K562 (cell line): ENCODE measurements at regions not wholly inside any gene's neighbourhood (a gene's known extent, or its start where the extent isn't known, plus 50 kb on each side); places are given as distances from the start of the nearest gene placed in this dataset.

Source experiments
- ATAC-seq: fragments of 200-7000 bp; cut with Tn5 transposase; 3 replicates; pipeline ENCODE4 v1.9.1; 2020; ENCODE audit warnings: moderate library complexity
- BruUV-seq: library from RNA; stranded (reverse); fragments of 400-500 nt; replicated peaks from 2 replicates; lab custom pipeline; 2021; lab: Mats Ljungman, UMichigan
- CTCF ChIA-PET: fragments of 300-600 bp; formaldehyde crosslinking; extraction: SDS; loops from one replicate; lab custom pipeline; 2021; ENCODE audit warnings: low intra/inter-chr PET ratio; lab: Yijun Ruan, JAX
- POLR2A ChIA-PET: fragments of 300-600, 350-650 bp; sonication (Branson Sonifier 250); formaldehyde crosslinking; extraction: SDS; loops from one replicate; lab custom pipeline; 2021; ENCODE audit warnings: antibody characterized with exemption, inconsistent platforms; lab: Yijun Ruan, JAX
- DNase-seq, 4 experiments: peaks; one replicate each; pipeline versions ENCODE4 v3.0.0 to v3.0.0-alpha.2; 2011 to 2018; ENCODE audit warnings: low spot score in 3 of 4, mixed read lengths in 3 of 4; ENCODE audit errors: extremely low read depth in 1 of 4
- FAIRE-seq: peaks from 2 replicates; lab custom pipeline; 2011; peaks lifted over from hg19 to GRCh38; lab: Jason Lieb, UNC
- H2AFZ ChIP-seq: 2 replicates; pipeline ENCODE4 v1.6.0; 2011; ENCODE audit warnings: low read depth, low read length, control low read depth, inconsistent platforms
- H3K27ac ChIP-seq: fragments of 200-600 bp; 3 replicates; pipeline ENCODE4 v1.8.0; 2011; ENCODE audit warnings: low read depth, mild to moderate bottlenecking, control low read depth, inconsistent platforms, low read length, moderate library complexity, mixed read lengths; ENCODE audit errors: extremely low read depth
- H3K27me3 ChIP-seq, 2 experiments: fragments of 300-600 bp in 1 of 2; 2 replicates in 1 of 2; 3 replicates in 1 of 2; pipeline versions ENCODE4 v1.6.0 to v1.8.0; 2011; ENCODE audit warnings: inconsistent platforms in 2 of 2, low read length in 2 of 2, mild to moderate bottlenecking in 1 of 2, mixed read lengths in 1 of 2, moderate library complexity in 1 of 2; ENCODE audit not compliant: control insufficient read depth in 2 of 2, insufficient read depth in 2 of 2
- H3K36me3 ChIP-seq: fragments of 300-600 bp; 3 replicates; pipeline ENCODE4 v1.8.0; 2011; ENCODE audit warnings: mild to moderate bottlenecking, low read length, inconsistent platforms; ENCODE audit not compliant: control insufficient read depth, insufficient read depth
- H3K4me1 ChIP-seq, 2 experiments: fragments of 200-600 bp in 1 of 2; replicated peaks in 1 of 2; 2 replicates in 1 of 2; 3 replicates in 1 of 2; pipeline versions ENCODE4 v1.5.1 to v1.8.0; 2011; ENCODE audit warnings: inconsistent platforms in 2 of 2, low read length in 2 of 2, mild to moderate bottlenecking in 1 of 2, mixed read lengths in 1 of 2, moderate library complexity in 1 of 2; ENCODE audit not compliant: control insufficient read depth in 2 of 2, insufficient read depth in 2 of 2
- H3K4me2 ChIP-seq: 2 replicates; pipeline ENCODE4 v1.6.1; 2011; ENCODE audit warnings: low read length, control low read depth, inconsistent platforms, mixed read lengths; ENCODE audit not compliant: insufficient read depth
- H3K4me3 ChIP-seq: fragments of 200-600 bp; sonication (generic), shearing (Covaris generic); 2 replicates; pipeline ENCODE4 v1.5.1; 2016; ENCODE audit warnings: control low read depth, inconsistent platforms
- H3K79me2 ChIP-seq: fragments of 200-600 bp; 3 replicates; pipeline ENCODE4 v1.8.0; 2011; ENCODE audit warnings: low read length, inconsistent platforms; ENCODE audit not compliant: control insufficient read depth, insufficient read depth
- H3K9ac ChIP-seq, 2 experiments: 2 replicates each; pipeline versions ENCODE4 v1.6.0 to v1.6.1; 2011; ENCODE audit warnings: low read depth in 2 of 2, low read length in 2 of 2, control low read depth in 1 of 2, inconsistent platforms in 1 of 2, mild to moderate bottlenecking in 1 of 2, mixed read lengths in 1 of 2; ENCODE audit not compliant: insufficient read depth in 1 of 2
- H3K9me1 ChIP-seq: one replicate; pipeline ENCODE4 v1.6.0; 2011; ENCODE audit warnings: inconsistent platforms, mild to moderate bottlenecking, low read length, moderate library complexity; ENCODE audit not compliant: control insufficient read depth, insufficient read depth
- H3K9me3 ChIP-seq: replicated peaks from 2 replicates; pipeline ENCODE4 v1.5.1; 2011; ENCODE audit warnings: low read depth, low read length, inconsistent platforms; ENCODE audit not compliant: control insufficient read depth, insufficient read depth
- H4K20me1 ChIP-seq: replicated peaks from 2 replicates; pipeline ENCODE4 v1.6.1; 2011; ENCODE audit warnings: low read length, inconsistent platforms, mixed read lengths; ENCODE audit not compliant: control insufficient read depth, insufficient read depth
- CHD1 ChIP-seq: fragments of 200-600 bp; sonication (generic); IDR thresholded peaks from one replicate; pipeline ENCODE4 v1.6.1; 2012; ENCODE audit warnings: mild to moderate bottlenecking, moderate library complexity, low read length, inconsistent platforms
- DDX20 ChIP-seq: fragments of 450-650 bp; IDR thresholded peaks from 2 replicates; pipeline ENCODE4 v1.6.1; 2016; ENCODE audit warnings: missing genetic modification characterization, low read depth, mild to moderate bottlenecking, missing compliant biosample characterization, moderate library complexity
- ELF1 ChIP-seq: fragments of 200-800 bp; sonication (Bioruptor generic); IDR thresholded peaks from 2 replicates; pipeline ENCODE4 v1.6.1; 2016; ENCODE audit warnings: missing genetic modification characterization, missing compliant biosample characterization
- FOXA3 ChIP-seq, 2 experiments: fragments of 450-650 bp in 1 of 2; sonication (generic) in 1 of 2; formaldehyde crosslinking; IDR thresholded peaks in 1 of 2; conservative IDR thresholded peaks in 1 of 2; 2 replicates each; pipeline versions ENCODE4 v1.4.0 to v1.8.0; 2020 to 2022; ENCODE audit warnings: mild to moderate bottlenecking in 2 of 2, missing genetic modification reagents in 1 of 2
- HDAC3 ChIP-seq: fragments of 450-650 bp; IDR thresholded peaks from 2 replicates; pipeline ENCODE4 v1.6.1; 2018; ENCODE audit warnings: borderline replicate concordance, mild to moderate bottlenecking, moderate library complexity; ENCODE audit not compliant: partially characterized antibody
- L3MBTL2 ChIP-seq: fragments of 450-650 bp; IDR thresholded peaks from 2 replicates; pipeline ENCODE4 v1.6.1; 2016; ENCODE audit warnings: mild to moderate bottlenecking, moderate library complexity
- MAFG ChIP-seq: fragments of 450-650 bp; conservative IDR thresholded peaks from 2 replicates; pipeline ENCODE4 v1.6.1; 2016; ENCODE audit warnings: missing genetic modification characterization, missing compliant biosample characterization
- NFIC ChIP-seq: fragments of 450-650 bp; IDR thresholded peaks from 2 replicates; pipeline ENCODE4 v1.6.1; 2017; ENCODE audit warnings: mild to moderate bottlenecking, inconsistent platforms
- PHF8 ChIP-seq: fragments of 200-600 bp; sonication (generic); IDR thresholded peaks from 2 replicates; pipeline ENCODE4 v1.6.1; 2012; ENCODE audit warnings: mixed run types, mild to moderate bottlenecking, inconsistent platforms, low read length, moderate library complexity, borderline replicate concordance
- RFX1 ChIP-seq: fragments of 450-650 bp; IDR thresholded peaks from 2 replicates; pipeline ENCODE4 v1.6.1; 2016; ENCODE audit warnings: mild to moderate bottlenecking, moderate library complexity
- RFX5 ChIP-seq: IDR thresholded peaks from 2 replicates; pipeline ENCODE4 v1.6.1; 2011; ENCODE audit warnings: low read depth, mild to moderate bottlenecking, improper control_type of control experiment, low read length
- TAF15 ChIP-seq: fragments of 200-400 bp; formaldehyde crosslinking; IDR thresholded peaks from 2 replicates; pipeline ENCODE4 v1.6.1; 2017; ENCODE audit warnings: mild to moderate bottlenecking, low read depth, low read length, moderate library complexity
- TARDBP ChIP-seq: fragments of 450-650 bp; IDR thresholded peaks from 2 replicates; pipeline ENCODE4 v1.6.1; 2016
- ZEB2 ChIP-seq: fragments of 450-650 bp; IDR thresholded peaks from 2 replicates; pipeline ENCODE4 v1.6.1; 2016
- ZFP36 ChIP-seq: fragments of 150-350 bp; IDR thresholded peaks from 2 replicates; pipeline ENCODE4 v1.6.1; 2018; ENCODE audit warnings: low read length, low read depth; ENCODE audit not compliant: partially characterized antibody
- ZNF766 ChIP-seq: fragments of 200-800 bp; sonication (Bioruptor generic); conservative IDR thresholded peaks from 2 replicates; pipeline ENCODE4 v1.6.1; 2016; ENCODE audit warnings: missing genetic modification characterization, missing compliant biosample characterization
- WGBS: fragments of 100-300 bp; shearing (Covaris generic); methylation state at CpG from one replicate; pipeline ENCODE4 v1.1.6; 2016; ENCODE audit warnings: low coverage, mixed read lengths; ENCODE audit not compliant: insufficient coverage; ENCODE audit errors: missing lambda C conversion rate; 5-methylcytosine and 5-hydroxymethylcytosine counted together
- in situ Hi-C: fragments of 300-500 bp; cut with MboI; formaldehyde crosslinking; loops from 4 replicates; pipeline ENCODE4 v1.15.0; 2018; ENCODE audit warnings: inconsistent platforms, mixed read lengths
- intact Hi-C: fragments of 100-400 bp; cut with micrococcal nuclease; formaldehyde crosslinking; loops from 2 replicates; pipeline ENCODE4 v1.14.2; 2022
- TF ChIP-seq, protein P1 (sequence below): fragments of 450-650 bp; IDR thresholded peaks from 2 replicates; pipeline ENCODE4 v1.7.1; 2018; ENCODE audit warnings: mild to moderate bottlenecking, low read depth; ENCODE audit not compliant: partially characterized antibody
- TF ChIP-seq, protein P2 (sequence below): fragments of 450-650 bp; IDR thresholded peaks from 2 replicates; pipeline ENCODE4 v1.6.1; 2016; ENCODE audit warnings: low read depth, mild to moderate bottlenecking, moderate library complexity
- TF ChIP-seq, protein P3 (sequence below): fragments of 250-450 bp; sonication (Bioruptor Pico); IDR thresholded peaks from 2 replicates; pipeline ENCODE4 v1.8.0; 2021; ENCODE audit warnings: moderate library complexity, mild to moderate bottlenecking, inconsistent platforms

DNA sequence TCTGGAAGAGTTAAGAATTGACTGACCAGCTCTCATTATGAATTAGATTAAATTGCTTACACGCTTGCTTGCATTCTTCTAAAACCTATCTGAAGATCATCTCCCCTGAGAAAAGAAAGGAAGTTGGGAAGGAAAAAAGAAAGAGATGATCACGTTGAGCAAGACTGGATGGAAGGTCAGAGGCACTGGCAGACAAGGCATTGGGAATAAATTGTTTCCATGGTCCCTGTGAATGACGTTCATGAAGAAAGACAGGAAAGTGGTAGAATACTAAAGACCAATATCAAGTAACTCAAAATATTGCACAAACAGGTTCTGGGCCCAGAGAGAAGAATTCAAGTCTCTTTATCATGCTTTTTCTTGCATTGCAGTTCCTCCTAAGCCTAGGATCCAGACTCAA, 1045.4 kb upstream of the MAP3K7 start:
- 0% methylated on average over 3 of the region's 3 CpGs for WGBS
- no peak for TF ChIP-seq CHD1
- no peak for TF ChIP-seq ELF1
- TF ChIP-seq FOXA3 (CRISPR knock-in tag; conservative IDR thresholded peaks at IDR 0.05 in 1 of 2, IDR thresholded peaks at IDR 0.05 in 1 of 2): no peak
- TF ChIP-seq, protein P1, sequence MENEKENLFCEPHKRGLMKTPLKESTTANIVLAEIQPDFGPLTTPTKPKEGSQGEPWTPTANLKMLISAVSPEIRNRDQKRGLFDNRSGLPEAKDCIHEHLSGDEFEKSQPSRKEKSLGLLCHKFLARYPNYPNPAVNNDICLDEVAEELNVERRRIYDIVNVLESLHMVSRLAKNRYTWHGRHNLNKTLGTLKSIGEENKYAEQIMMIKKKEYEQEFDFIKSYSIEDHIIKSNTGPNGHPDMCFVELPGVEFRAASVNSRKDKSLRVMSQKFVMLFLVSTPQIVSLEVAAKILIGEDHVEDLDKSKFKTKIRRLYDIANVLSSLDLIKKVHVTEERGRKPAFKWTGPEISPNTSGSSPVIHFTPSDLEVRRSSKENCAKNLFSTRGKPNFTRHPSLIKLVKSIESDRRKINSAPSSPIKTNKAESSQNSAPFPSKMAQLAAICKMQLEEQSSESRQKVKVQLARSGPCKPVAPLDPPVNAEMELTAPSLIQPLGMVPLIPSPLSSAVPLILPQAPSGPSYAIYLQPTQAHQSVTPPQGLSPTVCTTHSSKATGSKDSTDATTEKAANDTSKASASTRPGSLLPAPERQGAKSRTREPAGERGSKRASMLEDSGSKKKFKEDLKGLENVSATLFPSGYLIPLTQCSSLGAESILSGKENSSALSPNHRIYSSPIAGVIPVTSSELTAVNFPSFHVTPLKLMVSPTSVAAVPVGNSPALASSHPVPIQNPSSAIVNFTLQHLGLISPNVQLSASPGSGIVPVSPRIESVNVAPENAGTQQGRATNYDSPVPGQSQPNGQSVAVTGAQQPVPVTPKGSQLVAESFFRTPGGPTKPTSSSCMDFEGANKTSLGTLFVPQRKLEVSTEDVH: no peak
- no peak for TF ChIP-seq RFX1
- TF ChIP-seq, protein P2, sequence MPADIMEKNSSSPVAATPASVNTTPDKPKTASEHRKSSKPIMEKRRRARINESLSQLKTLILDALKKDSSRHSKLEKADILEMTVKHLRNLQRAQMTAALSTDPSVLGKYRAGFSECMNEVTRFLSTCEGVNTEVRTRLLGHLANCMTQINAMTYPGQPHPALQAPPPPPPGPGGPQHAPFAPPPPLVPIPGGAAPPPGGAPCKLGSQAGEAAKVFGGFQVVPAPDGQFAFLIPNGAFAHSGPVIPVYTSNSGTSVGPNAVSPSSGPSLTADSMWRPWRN: no peak
- no peak for TF ChIP-seq L3MBTL2
- no peak for TF ChIP-seq MAFG
- no peak for TF ChIP-seq TAF15
- no peak for TF ChIP-seq NFIC
- no peak for TF ChIP-seq ZFP36
- TF ChIP-seq, protein P3, sequence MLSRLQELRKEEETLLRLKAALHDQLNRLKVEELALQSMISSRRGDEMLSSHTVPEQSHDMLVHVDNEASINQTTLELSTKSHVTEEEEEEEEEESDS (CRISPR knock-in tag): no peak
- no peak for TF ChIP-seq ZNF766 (CRISPR knock-in tag)
- TF ChIP-seq RFX5: no peak
- TF ChIP-seq HDAC3: no peak
- no peak for TF ChIP-seq ZEB2
- TF ChIP-seq PHF8: no peak
- TF ChIP-seq DDX20 (tag): no peak
- no peak for TF ChIP-seq TARDBP
- intact Hi-C loops (no loop called here), in situ Hi-C loops (no loop called here)
- ATAC-seq: no peak
- POLR2A ChIA-PET: no interaction called here
- Histone ChIP-seq H3K4me1 (no peaks in the 10 kb centered on the region), H3K79me2 (no peaks in the 10 kb centered on the region), H3K36me3 (no peaks in the 10 kb centered on the region), H3K9me3 (no peaks in the 10 kb centered on the region), H3K9ac (no peak overlapping the region), H3K4me3 (no peak overlapping the region), H3K9me1 (no peaks in the 10 kb centered on the region), H3K27me3 (no peaks in the 10 kb centered on the region), H3K4me2 (no peak overlapping the region), H2AFZ (no peak overlapping the region), H3K27ac (no peak overlapping the region), H4K20me1 (no peaks in the 10 kb centered on the region)
- no peak for DNase-seq
- CTCF ChIA-PET: no interaction called here
- no TSS peak for BruUV-seq
- no peak for FAIRE-seq
